ENCODE measurements at regions not wholly inside any gene's neighbourhood (a gene's known extent, or its start where the extent isn't known, plus 50 kb on each side); places are given as distances from the start of the nearest gene placed in this dataset.

- H3K27ac ChIP-seq: no peak overlapping the region
- H3K4me1 ChIP-seq: peaks cover 18% of the 10 kb centered on the region
- no peak for DNase-seq (ENCODE audit: extremely low spot score in 2 of 2)
- no peaks in the 10 kb centered on the region for H3K27me3 ChIP-seq
- no peaks in the 10 kb centered on the region for H3K36me3 ChIP-seq
- H3K4me3 ChIP-seq: no peak overlapping the region
- H3K9me3 ChIP-seq: no peaks in the 10 kb centered on the region
- TF ChIP-seq POLR2A (IDR thresholded peaks at IDR 0.05) (no peak), POLR2AphosphoS5 (IDR thresholded peaks at IDR 0.05; ENCODE audit: insufficient read depth in 1 of 2, low read depth in 1 of 2) (no peak), CTCF (IDR thresholded peaks at IDR 0.05) (no peak)
- intact Hi-C loops (cut with DNase I): no loop called here
Observed at GRCh38 chr21:41689289-41689583, 77.6 kb downstream of the RIPK4 start.

- DNase-seq (ENCODE audit: extremely low spot score in 2 of 2): no peak
- no peaks in the 10 kb centered on the region for H3K36me3 ChIP-seq
- no peak overlapping the region for H3K4me3 ChIP-seq
- H3K4me1 ChIP-seq: peaks cover 30% of the 10 kb centered on the region
- no peak overlapping the region for H3K27ac ChIP-seq
- no peaks in the 10 kb centered on the region for H3K9me3 ChIP-seq
- TF ChIP-seq POLR2A (IDR thresholded peaks at IDR 0.05): no peak
- no peak for TF ChIP-seq POLR2AphosphoS5 (IDR thresholded peaks at IDR 0.05; ENCODE audit: insufficient read depth in 1 of 2, low read depth in 1 of 2)
- TF ChIP-seq CTCF (IDR thresholded peaks at IDR 0.05): no peak
- intact Hi-C loops (cut with DNase I): loop anchor here (1.0 kb wide), 1 partner anchor 48 kb away; no protein-coding TSS in a partner anchor
- H3K27me3 ChIP-seq: no peaks in the 10 kb centered on the region
Observed at GRCh38 chr21:41687633-41688032, 79.2 kb downstream of the RIPK4 start.

GRCh38 chr21:41686664-41687063 lies 80.2 kb downstream of the RIPK4 start:
- no peaks in the 10 kb centered on the region for H3K27me3 ChIP-seq
- TF ChIP-seq POLR2A (IDR thresholded peaks at IDR 0.05): no peak
- no peak for TF ChIP-seq CTCF (IDR thresholded peaks at IDR 0.05)
- no peak for TF ChIP-seq POLR2AphosphoS5 (IDR thresholded peaks at IDR 0.05; ENCODE audit: insufficient read depth in 1 of 2, low read depth in 1 of 2)
- no peak overlapping the region for H3K4me3 ChIP-seq
- peaks cover 40% of the 10 kb centered on the region for H3K4me1 ChIP-seq
- no peaks in the 10 kb centered on the region for H3K9me3 ChIP-seq
- intact Hi-C loops (cut with DNase I): loop anchor here (1.0 kb wide), 1 partner anchor 49 kb away; no protein-coding TSS in a partner anchor
- H3K36me3 ChIP-seq: no peaks in the 10 kb centered on the region
- DNase-seq (ENCODE audit: extremely low spot score in 2 of 2): no peak
- no peak overlapping the region for H3K27ac ChIP-seq

- intact Hi-C loops (cut with DNase I): no loop called here
- no peak overlapping the region for H3K4me3 ChIP-seq
- peaks cover 40% of the 10 kb centered on the region for H3K4me1 ChIP-seq
Observed at GRCh38 chr21:41685511-41686149, 81.2 kb downstream of the RIPK4 start.

More at GRCh38 chr21:41685511-41686149, 81.2 kb downstream of the RIPK4 start:
- Histone ChIP-seq H3K27ac (peak overlapping the region; percentile 66), H3K27me3 (no peaks in the 10 kb centered on the region), H3K36me3 (no peaks in the 10 kb centered on the region), H3K9me3 (no peaks in the 10 kb centered on the region)
- no peak for DNase-seq (ENCODE audit: extremely low spot score in 2 of 2)
- TF ChIP-seq POLR2AphosphoS5 (IDR thresholded peaks at IDR 0.05; ENCODE audit: insufficient read depth in 1 of 2, low read depth in 1 of 2) (no peak), POLR2A (IDR thresholded peaks at IDR 0.05) (no peak), CTCF (IDR thresholded peaks at IDR 0.05) (no peak)

Data from vagina (tissue), 2 donors.